H9 (cell line): ENCODE measurements at regions not wholly inside any gene's neighbourhood (a gene's known extent, or its start where the extent isn't known, plus 50 kb on each side); places are given as distances from the start of the nearest gene placed in this dataset.

Source experiments
- DNase-seq: peaks from one replicate; pipeline ENCODE4 v3.0.0-alpha.2; 2017
- H2AFZ ChIP-seq: one replicate; pipeline ENCODE4 v1.6.1; 2013; ENCODE audit warnings: mild to moderate bottlenecking, low read length, control low read depth, moderate library complexity
- H2AK5ac ChIP-seq: 2 replicates; pipeline ENCODE4 v1.6.1; 2013; ENCODE audit warnings: low read length, control low read depth, mixed read lengths; ENCODE audit not compliant: insufficient read length
- H2BK120ac ChIP-seq: one replicate; pipeline ENCODE4 v1.6.1; 2013; ENCODE audit warnings: low read depth, mild to moderate bottlenecking, low read length, control low read depth, inconsistent platforms; ENCODE audit not compliant: poor library complexity, severe bottlenecking
- H2BK12ac ChIP-seq: 2 replicates; pipeline ENCODE4 v1.6.1; 2013; ENCODE audit warnings: low read length, control low read depth, mixed read lengths, low read depth; ENCODE audit not compliant: insufficient read length
- H2BK15ac ChIP-seq: 2 replicates; pipeline ENCODE4 v1.6.1; 2013; ENCODE audit warnings: low read depth, low read length, control low read depth
- H2BK20ac ChIP-seq: one replicate; pipeline ENCODE4 v1.6.1; 2013; ENCODE audit warnings: low read depth, mild to moderate bottlenecking, low read length, control low read depth, inconsistent platforms; ENCODE audit not compliant: poor library complexity, severe bottlenecking
- H2BK5ac ChIP-seq: 2 replicates; pipeline ENCODE4 v1.6.1; 2013; ENCODE audit warnings: low read length, control low read depth, mixed read lengths; ENCODE audit not compliant: insufficient read length
- H3K14ac ChIP-seq: 2 replicates; pipeline ENCODE4 v1.6.1; 2013; ENCODE audit warnings: low read length, control low read depth; ENCODE audit not compliant: insufficient read depth
- H3K18ac ChIP-seq: 2 replicates; pipeline ENCODE4 v1.6.1; 2013; ENCODE audit warnings: low read depth, mild to moderate bottlenecking, mixed read lengths, low read length, control low read depth; ENCODE audit not compliant: insufficient read length
- H3K23ac ChIP-seq: 2 replicates; pipeline ENCODE4 v1.6.1; 2013; ENCODE audit warnings: low read length, control low read depth, mixed read lengths, low read depth; ENCODE audit not compliant: insufficient read length
- H3K23me2 ChIP-seq: 2 replicates; pipeline ENCODE4 v1.6.1; 2013; ENCODE audit warnings: low read depth, mild to moderate bottlenecking, mixed read lengths, low read length, control low read depth; ENCODE audit not compliant: insufficient read length, poor library complexity, severe bottlenecking
- H3K27ac ChIP-seq: 2 replicates; pipeline ENCODE4 v1.5.1; 2013; ENCODE audit warnings: low read length, control low read depth, mixed read lengths, low read depth; ENCODE audit not compliant: insufficient read length
- H3K27me3 ChIP-seq: 2 replicates; pipeline ENCODE4 v1.6.1; 2013; ENCODE audit warnings: low read length, control low read depth, inconsistent platforms; ENCODE audit not compliant: insufficient read depth
- H3K4ac ChIP-seq: 2 replicates; pipeline ENCODE4 v1.6.1; 2013; ENCODE audit warnings: low read depth, mild to moderate bottlenecking, control low read depth, inconsistent platforms, low read length, moderate library complexity
- H3K4me1 ChIP-seq: 2 replicates; pipeline ENCODE4 v1.6.1; 2013; ENCODE audit warnings: low read length, control low read depth, inconsistent platforms; ENCODE audit not compliant: insufficient read depth
- H3K4me2 ChIP-seq: 2 replicates; pipeline ENCODE4 v1.6.1; 2013; ENCODE audit warnings: low read length, control low read depth, mixed read lengths; ENCODE audit not compliant: insufficient read length, insufficient read depth
- H3K56ac ChIP-seq: 2 replicates; pipeline ENCODE4 v1.6.1; 2013; ENCODE audit warnings: low read depth, mild to moderate bottlenecking, mixed read lengths, low read length, control low read depth; ENCODE audit not compliant: insufficient read length
- H3K79me1 ChIP-seq: 2 replicates; pipeline ENCODE4 v1.6.1; 2013; ENCODE audit warnings: low read depth, mild to moderate bottlenecking, moderate library complexity, low read length, control low read depth, inconsistent platforms; ENCODE audit not compliant: insufficient read depth, poor library complexity, severe bottlenecking
- H3K79me2 ChIP-seq: 2 replicates; pipeline ENCODE4 v1.6.1; 2013; ENCODE audit warnings: low read length, control low read depth, inconsistent platforms; ENCODE audit not compliant: insufficient read depth
- H3K9ac ChIP-seq: 2 replicates; pipeline ENCODE4 v1.6.1; 2013; ENCODE audit warnings: low read length, control low read depth, mixed read lengths; ENCODE audit not compliant: insufficient read length; ENCODE audit errors: extremely low read depth
- H3K9me3 ChIP-seq: one replicate; pipeline ENCODE4 v1.6.1; 2013; ENCODE audit warnings: low read depth, low read length, inconsistent platforms; ENCODE audit not compliant: control insufficient read depth
- H3T11ph ChIP-seq: one replicate; pipeline ENCODE4 v1.6.1; 2013; ENCODE audit warnings: mild to moderate bottlenecking, low read length, control low read depth, inconsistent platforms
- H4K20me1 ChIP-seq: one replicate; pipeline ENCODE4 v1.6.1; 2013; ENCODE audit not compliant: control insufficient read depth, insufficient read length, insufficient read depth
- H4K5ac ChIP-seq: 2 replicates; pipeline ENCODE4 v1.6.1; 2013; ENCODE audit warnings: low read depth, mild to moderate bottlenecking, mixed read lengths, low read length, control low read depth; ENCODE audit not compliant: insufficient read length
- H4K8ac ChIP-seq: replicated peaks from 2 replicates; pipeline ENCODE4 v1.6.1; 2013; ENCODE audit warnings: low read length, control low read depth, mixed read lengths, low read depth; ENCODE audit not compliant: insufficient read length
- H4K91ac ChIP-seq: 2 replicates; pipeline ENCODE4 v1.6.1; 2013; ENCODE audit warnings: low read depth, mild to moderate bottlenecking, moderate library complexity, mixed read lengths, low read length, control low read depth; ENCODE audit not compliant: insufficient read length
- H3K27ac Mint-ChIP-seq, 3 experiments: 2 replicates in 2 of 3; 3 replicates in 1 of 3; pipeline ENCODE4 v1.8.0; 2020 to 2021; ENCODE audit warnings: mixed read lengths in 3 of 3, mild to moderate bottlenecking in 1 of 3, moderate library complexity in 1 of 3
- H3K27me3 Mint-ChIP-seq: 2 replicates; pipeline ENCODE4 v1.8.0; 2021; ENCODE audit warnings: low read depth, mild to moderate bottlenecking, moderate library complexity, mixed read lengths
- H3K36me3 Mint-ChIP-seq, 3 experiments: 2 replicates in 2 of 3; 3 replicates in 1 of 3; pipeline ENCODE4 v1.8.0; 2020 to 2021; ENCODE audit warnings: low read depth in 3 of 3, mixed read lengths in 3 of 3; ENCODE audit not compliant: insufficient read depth in 1 of 3
- H3K4me1 Mint-ChIP-seq, 2 experiments: 2 replicates each; pipeline ENCODE4 v1.8.0; 2020; ENCODE audit warnings: mixed read lengths in 2 of 2
- H3K4me3 Mint-ChIP-seq, 2 experiments: 2 replicates in 1 of 2; 3 replicates in 1 of 2; pipeline ENCODE4 v1.8.0; 2020 to 2021; ENCODE audit warnings: mild to moderate bottlenecking in 2 of 2, mixed read lengths in 2 of 2, moderate library complexity in 1 of 2
- H3K9me3 Mint-ChIP-seq, 2 experiments: 2 replicates in 1 of 2; 3 replicates in 1 of 2; pipeline ENCODE4 v1.8.0; 2020; ENCODE audit warnings: mild to moderate bottlenecking in 2 of 2, mixed read lengths in 2 of 2, moderate library complexity in 1 of 2
- CTCF ChIP-seq: fragments of 200-600 bp; sonication (generic); conservative IDR thresholded peaks from 3 replicates; pipeline ENCODE4 v1.8.0; 2021; ENCODE audit warnings: antibody characterized with exemption, mild to moderate bottlenecking
- WGBS: extraction: QIAGEN DNeasy Blood & Tissue Kit; methylation state at CpG from one replicate; pipeline ENCODE4 v1.1.7; 2013; ENCODE audit warnings: missing lambda C conversion rate, low lambda C conversion rate, mixed read lengths; ENCODE audit not compliant: insufficient read length; ENCODE audit errors: extremely low coverage; 5-methylcytosine and 5-hydroxymethylcytosine counted together

GRCh38 chr6:139649732-139650131, 275.3 kb upstream of the CITED2 start:
- H2AFZ ChIP-seq: no peak overlapping the region
- no peak overlapping the region for H3K18ac ChIP-seq
- H3K56ac ChIP-seq: no peak overlapping the region
- H2BK5ac ChIP-seq: no peak overlapping the region
- H4K8ac ChIP-seq: no peak overlapping the region
- peaks cover 22% of the 10 kb centered on the region in 2 experiments for H3K4me1 Mint-ChIP-seq
- no peaks in the 10 kb centered on the region for H3K9me3 ChIP-seq
- no peak overlapping the region for H3K27ac ChIP-seq
- no peak overlapping the region for H4K5ac ChIP-seq
- H2BK20ac ChIP-seq: no peak overlapping the region
- no peaks in the 10 kb centered on the region for H3K23me2 ChIP-seq
- no peaks in the 10 kb centered on the region for H3K27me3 ChIP-seq
- H3K9ac ChIP-seq: no peak overlapping the region
- H3K36me3 Mint-ChIP-seq: peaks cover 0 to 5% (median 0%) of the 10 kb centered on the region in 3 experiments; a peak in 3 of 7 replicates
- no peak overlapping the region for H2BK15ac ChIP-seq
- H3T11ph ChIP-seq: no peak overlapping the region
- H3K4me1 ChIP-seq: no peaks in the 10 kb centered on the region
- H3K14ac ChIP-seq: no peak overlapping the region
- no peak overlapping the region for H2BK12ac ChIP-seq
- H3K27ac Mint-ChIP-seq: no peak overlapping the region
- no peaks in the 10 kb centered on the region for H3K79me2 ChIP-seq
- no peak overlapping the region for H3K4me3 Mint-ChIP-seq
- H3K23ac ChIP-seq: no peak overlapping the region
- H3K79me1 ChIP-seq: no peaks in the 10 kb centered on the region
- 0 out of 5 replicates have a peak, but pooled peaks cover 0 to 2% of the 10 kb centered on the region in 2 experiments for H3K9me3 Mint-ChIP-seq
- no peak overlapping the region for H2AK5ac ChIP-seq
- no peak overlapping the region for H4K91ac ChIP-seq
- no peaks in the 10 kb centered on the region for H3K27me3 Mint-ChIP-seq
- WGBS: no CpG with 5 or more reads among the region's 3 CpGs
- DNase-seq: no peak
- no peak overlapping the region for H2BK120ac ChIP-seq
- TF ChIP-seq CTCF: no peak
- no peak overlapping the region for H3K4me2 ChIP-seq
- H4K20me1 ChIP-seq: no peaks in the 10 kb centered on the region
- no peak overlapping the region for H3K4ac ChIP-seq
